Stimulated activated naive CD8-positive, alpha-beta T cell treated with anti-CD3 and anti-CD28 coated beads, Interleukin-15, Interleukin-2, amounts not matched to agents 100 ng/mL and 50 ng/mL, for 24 hours (primary cell): ENCODE measurements at regions not wholly inside any gene's neighbourhood (a gene's known extent, or its start where the extent isn't known, plus 50 kb on each side); places are given as distances from the start of the nearest gene placed in this dataset.
"Not testable (repeated sequence)": the region's sequence is repeated elsewhere in the genome, so short reads cannot be mapped to it uniquely, and the experiment has no call there.

ENCODE experiments used
- H3K27ac Mint-ChIP-seq: one replicate; pipeline ENCODE4 v1.8.0; 2021; ENCODE audit warnings: mild to moderate bottlenecking, mixed read lengths
- H3K27me3 Mint-ChIP-seq: one replicate; pipeline ENCODE4 v1.8.0; 2021; ENCODE audit warnings: mixed read lengths
- H3K36me3 Mint-ChIP-seq: one replicate; pipeline ENCODE4 v1.8.0; 2021; ENCODE audit warnings: low read depth, mixed read lengths
- H3K4me1 Mint-ChIP-seq: one replicate; pipeline ENCODE4 v1.8.0; 2021; ENCODE audit warnings: low read depth, mixed read lengths
- H3K4me3 Mint-ChIP-seq: one replicate; pipeline ENCODE4 v1.8.0; 2021; ENCODE audit warnings: mild to moderate bottlenecking, mixed read lengths
- H3K9me3 Mint-ChIP-seq: one replicate; pipeline ENCODE4 v1.8.0; 2021; ENCODE audit warnings: mixed read lengths

DNA sequence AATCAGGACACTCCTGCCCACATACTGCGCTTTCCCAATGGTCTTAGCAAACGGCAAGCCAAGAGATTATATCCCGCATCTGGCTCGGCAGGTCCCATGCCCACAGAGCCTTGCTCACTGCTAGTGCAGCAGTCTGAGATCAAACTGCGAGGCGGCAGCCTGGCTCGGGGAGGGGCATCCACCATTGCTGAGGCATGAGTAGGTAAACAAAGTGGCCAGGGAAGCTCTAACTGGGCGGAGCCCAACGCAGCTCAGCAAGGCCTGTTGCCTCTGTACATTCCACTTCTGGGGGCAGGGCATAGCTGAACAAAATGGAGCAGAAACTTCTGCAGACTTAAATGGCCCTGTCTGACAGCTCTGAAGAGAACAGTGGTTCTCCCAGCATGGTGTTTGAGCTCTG, 77.5 kb downstream of the ELAPOR2 start:
- not testable (repeated sequence) for H3K4me3 Mint-ChIP-seq, H3K9me3 Mint-ChIP-seq, H3K36me3 Mint-ChIP-seq, H3K27ac Mint-ChIP-seq, H3K27me3 Mint-ChIP-seq
- peaks cover 37% of the 10 kb centered on the region for H3K4me1 Mint-ChIP-seq

GRCh38 chr7:86981127-86981526, 78.3 kb downstream of the ELAPOR2 start:
- Mint-ChIP-seq H3K27me3 (no peaks in the 10 kb centered on the region), H3K4me1 (peaks cover 41% of the 10 kb centered on the region), H3K4me3 (no peak overlapping the region), H3K9me3 (no peaks in the 10 kb centered on the region), H3K36me3 (no peaks in the 10 kb centered on the region), H3K27ac (no peak overlapping the region)

GRCh38 chr7:86980223-86980622, 79.2 kb downstream of the ELAPOR2 start:
- Mint-ChIP-seq H3K4me1 (peaks cover 41% of the 10 kb centered on the region), H3K27ac (no peak overlapping the region), H3K9me3 (no peaks in the 10 kb centered on the region), H3K36me3 (no peaks in the 10 kb centered on the region), H3K4me3 (no peak overlapping the region), H3K27me3 (no peaks in the 10 kb centered on the region)

DNA sequence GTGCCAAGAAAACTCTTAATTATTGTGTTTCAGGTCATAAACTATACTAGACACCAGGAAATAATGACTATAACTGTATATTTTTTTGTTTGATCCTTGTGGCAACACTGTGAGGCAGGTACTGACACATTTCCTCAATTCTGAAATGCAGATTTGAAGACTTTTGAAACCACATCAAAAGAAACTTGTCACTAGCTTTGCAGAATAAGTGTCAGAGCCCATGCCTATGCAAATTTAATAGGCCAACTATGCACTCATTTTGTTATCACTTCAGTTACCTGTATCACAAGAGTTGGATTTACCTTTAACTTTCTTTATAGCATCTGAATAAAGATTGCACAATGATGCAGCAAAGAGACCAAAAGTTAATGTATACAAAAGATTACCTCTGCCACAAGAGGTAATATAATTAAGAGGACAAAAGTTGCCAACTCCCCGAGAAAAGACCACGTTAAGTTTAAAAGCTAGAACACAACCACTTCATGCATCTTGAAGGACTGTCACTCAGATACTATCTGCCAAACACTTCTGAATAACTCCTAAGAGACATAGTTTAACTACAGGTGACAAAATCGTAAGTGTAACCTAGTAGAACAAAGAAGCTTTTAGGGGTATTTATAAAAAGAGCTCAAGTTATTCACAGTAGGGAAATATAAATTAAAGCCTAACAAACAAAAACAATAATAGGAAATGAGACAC, 80.5 kb downstream of the ELAPOR2 start:
- Mint-ChIP-seq H3K36me3 (no peaks in the 10 kb centered on the region), H3K4me3 (no peak overlapping the region), H3K9me3 (no peaks in the 10 kb centered on the region), H3K4me1 (peaks cover 41% of the 10 kb centered on the region), H3K27me3 (no peaks in the 10 kb centered on the region), H3K27ac (no peak overlapping the region)

- H3K4me1 Mint-ChIP-seq: peaks cover 41% of the 10 kb centered on the region
- no peaks in the 10 kb centered on the region for H3K27me3 Mint-ChIP-seq
- H3K9me3 Mint-ChIP-seq: no peaks in the 10 kb centered on the region
- no peak overlapping the region for H3K27ac Mint-ChIP-seq
- H3K36me3 Mint-ChIP-seq: no peaks in the 10 kb centered on the region
- no peak overlapping the region for H3K4me3 Mint-ChIP-seq
These were observed 82.5 kb downstream of the ELAPOR2 start for GRCh38 chr7:86976958-86977357.

GRCh38 chr7:86975914-86976313, 83.5 kb downstream of the ELAPOR2 start:
- Mint-ChIP-seq H3K27ac (no peak overlapping the region), H3K9me3 (no peaks in the 10 kb centered on the region), H3K27me3 (no peaks in the 10 kb centered on the region), H3K4me3 (no peak overlapping the region), H3K36me3 (no peaks in the 10 kb centered on the region), H3K4me1 (peaks cover 38% of the 10 kb centered on the region)

GRCh38 chr7:86975449-86975848, 84.0 kb downstream of the ELAPOR2 start:
- Mint-ChIP-seq H3K4me1 (peaks cover 34% of the 10 kb centered on the region), H3K4me3 (no peak overlapping the region), H3K27me3 (no peaks in the 10 kb centered on the region), H3K36me3 (no peaks in the 10 kb centered on the region), H3K27ac (no peak overlapping the region), H3K9me3 (no peaks in the 10 kb centered on the region)

DNA sequence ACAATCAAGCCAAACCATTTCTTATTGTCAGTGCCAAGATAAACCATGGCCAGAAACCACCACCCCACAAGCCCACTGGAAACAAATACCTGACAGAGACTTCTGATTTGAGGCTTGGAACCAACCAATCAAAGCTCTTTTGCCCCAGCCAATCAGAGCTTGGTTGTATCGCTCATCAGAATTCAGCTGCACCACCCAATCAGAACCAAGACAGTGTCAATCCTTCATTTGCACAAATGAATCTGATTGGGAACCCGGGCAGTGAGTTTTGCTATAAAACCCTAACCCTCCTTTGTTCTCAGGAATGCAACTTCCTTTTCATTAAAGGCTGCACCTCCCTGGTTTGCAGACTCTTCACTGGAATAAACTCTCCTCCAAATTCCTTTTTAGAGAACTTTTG, 87.4 kb downstream of the ELAPOR2 start:
- Mint-ChIP-seq H3K4me1 (peaks cover 11% of the 10 kb centered on the region), H3K27me3 (no peaks in the 10 kb centered on the region), H3K36me3 (no peaks in the 10 kb centered on the region), H3K9me3 (no peaks in the 10 kb centered on the region), H3K4me3 (no peak overlapping the region), H3K27ac (no peak overlapping the region)

DNA sequence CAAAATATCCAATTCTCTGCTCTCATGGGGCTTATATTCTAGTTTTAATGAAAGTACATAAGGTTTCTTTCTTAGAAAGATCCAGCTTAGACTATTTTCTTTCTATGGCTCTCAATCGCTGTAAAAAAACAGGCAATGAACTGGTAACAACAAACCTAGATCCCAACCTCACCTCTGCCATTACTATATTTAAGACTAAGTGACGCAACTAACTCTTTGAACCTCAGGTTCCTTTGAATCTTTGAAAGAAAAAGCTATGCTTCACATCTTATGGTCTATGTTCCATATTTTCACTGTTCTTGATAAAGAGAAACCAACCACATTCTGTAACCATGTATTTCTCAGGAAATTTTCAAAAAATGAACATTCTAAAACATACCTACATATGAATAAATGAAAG, 88.5 kb downstream of the ELAPOR2 start:
- Mint-ChIP-seq H3K36me3 (no peaks in the 10 kb centered on the region), H3K9me3 (no peaks in the 10 kb centered on the region), H3K27me3 (no peaks in the 10 kb centered on the region), H3K4me3 (no peak overlapping the region), H3K4me1 (peaks cover 6% of the 10 kb centered on the region), H3K27ac (no peak overlapping the region)

DNA sequence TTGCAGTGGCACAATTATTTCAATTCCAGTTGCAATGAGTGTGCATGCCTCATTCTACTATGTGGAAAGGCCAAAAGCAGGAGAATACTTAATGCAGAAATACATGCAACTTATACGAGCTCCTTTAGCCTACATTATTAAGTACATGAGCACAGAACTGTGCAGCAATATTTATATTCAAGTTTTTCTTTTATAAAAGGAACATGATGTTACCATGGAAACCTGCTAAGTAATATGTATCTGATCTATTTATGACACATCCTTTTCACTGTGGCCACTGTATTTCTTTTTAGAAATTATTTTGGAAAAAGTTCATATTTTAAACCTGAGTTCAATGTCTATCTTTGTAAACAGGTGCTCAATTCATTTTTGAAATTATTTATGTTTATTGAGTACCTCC, 88.9 kb downstream of the ELAPOR2 start:
- H3K36me3 Mint-ChIP-seq: no peaks in the 10 kb centered on the region
- H3K4me3 Mint-ChIP-seq: no peak overlapping the region
- H3K9me3 Mint-ChIP-seq: no peaks in the 10 kb centered on the region
- H3K27me3 Mint-ChIP-seq: no peaks in the 10 kb centered on the region
- H3K27ac Mint-ChIP-seq: no peak overlapping the region
- H3K4me1 Mint-ChIP-seq: peaks cover 6% of the 10 kb centered on the region

DNA sequence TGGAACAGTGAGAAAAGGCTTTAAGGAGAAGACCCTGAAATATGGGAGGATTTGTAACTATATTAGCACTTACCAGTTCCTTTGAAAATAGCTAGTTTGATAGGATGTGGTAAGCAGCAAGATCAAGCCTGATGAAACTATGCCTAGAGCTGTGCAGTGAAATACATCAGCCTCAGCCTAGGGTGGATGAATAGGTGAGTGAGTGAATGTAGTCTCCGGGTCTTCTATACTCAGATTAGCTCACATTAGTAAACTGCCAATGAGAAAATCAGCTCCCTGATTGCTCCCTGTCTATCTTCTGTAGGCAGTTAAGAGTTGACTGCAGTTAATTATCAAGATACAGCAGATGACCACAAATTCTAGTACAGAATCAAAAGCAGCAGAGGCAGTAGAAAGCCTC, 89.6 kb downstream of the ELAPOR2 start:
- H3K4me1 Mint-ChIP-seq: peaks cover 6% of the 10 kb centered on the region
- H3K27ac Mint-ChIP-seq: no peak overlapping the region
- H3K9me3 Mint-ChIP-seq: no peaks in the 10 kb centered on the region
- no peaks in the 10 kb centered on the region for H3K27me3 Mint-ChIP-seq
- H3K4me3 Mint-ChIP-seq: no peak overlapping the region
- no peaks in the 10 kb centered on the region for H3K36me3 Mint-ChIP-seq

- Mint-ChIP-seq H3K4me3 (no peak overlapping the region), H3K4me1 (peaks cover 6% of the 10 kb centered on the region), H3K9me3 (no peaks in the 10 kb centered on the region), H3K27ac (no peak overlapping the region), H3K36me3 (no peaks in the 10 kb centered on the region), H3K27me3 (no peaks in the 10 kb centered on the region)
These were observed 90.8 kb downstream of the ELAPOR2 start for GRCh38 chr7:86968618-86969017.

DNA sequence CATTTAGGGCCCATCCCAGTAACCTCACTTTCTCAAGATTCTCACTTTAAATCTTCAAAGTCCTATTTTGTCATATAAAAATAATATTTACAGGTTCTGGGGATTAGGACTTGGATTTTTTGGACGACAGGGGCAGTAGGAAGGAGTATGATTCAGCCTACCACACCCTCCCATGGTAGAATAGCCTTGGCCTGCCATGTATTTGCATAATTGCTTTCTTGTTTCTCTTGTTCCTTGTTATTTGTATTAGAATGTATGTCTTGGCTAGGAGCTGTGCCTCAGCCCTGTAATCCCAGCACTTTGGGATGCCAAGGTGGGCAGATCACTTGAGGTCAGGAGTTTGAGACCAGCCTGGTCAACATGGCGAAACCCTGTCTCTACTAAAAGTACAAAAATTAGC, 92.5 kb downstream of the ELAPOR2 start:
- Mint-ChIP-seq H3K4me1 (peaks cover 5% of the 10 kb centered on the region), H3K27ac (no peak overlapping the region)

GRCh38 chr7:86965727-86966120, 93.7 kb downstream of the ELAPOR2 start:
- no peak overlapping the region for H3K4me3 Mint-ChIP-seq
- H3K27ac Mint-ChIP-seq: no peak overlapping the region
- H3K36me3 Mint-ChIP-seq: no peaks in the 10 kb centered on the region
- no peaks in the 10 kb centered on the region for H3K27me3 Mint-ChIP-seq
- H3K9me3 Mint-ChIP-seq: no peaks in the 10 kb centered on the region
- peaks cover 2% of the 10 kb centered on the region for H3K4me1 Mint-ChIP-seq

More for the DNA sequence above, 92.5 kb downstream of the ELAPOR2 start:
- Mint-ChIP-seq H3K4me3 (no peak overlapping the region), H3K27me3 (no peaks in the 10 kb centered on the region), H3K9me3 (no peaks in the 10 kb centered on the region), H3K36me3 (no peaks in the 10 kb centered on the region)

DNA sequence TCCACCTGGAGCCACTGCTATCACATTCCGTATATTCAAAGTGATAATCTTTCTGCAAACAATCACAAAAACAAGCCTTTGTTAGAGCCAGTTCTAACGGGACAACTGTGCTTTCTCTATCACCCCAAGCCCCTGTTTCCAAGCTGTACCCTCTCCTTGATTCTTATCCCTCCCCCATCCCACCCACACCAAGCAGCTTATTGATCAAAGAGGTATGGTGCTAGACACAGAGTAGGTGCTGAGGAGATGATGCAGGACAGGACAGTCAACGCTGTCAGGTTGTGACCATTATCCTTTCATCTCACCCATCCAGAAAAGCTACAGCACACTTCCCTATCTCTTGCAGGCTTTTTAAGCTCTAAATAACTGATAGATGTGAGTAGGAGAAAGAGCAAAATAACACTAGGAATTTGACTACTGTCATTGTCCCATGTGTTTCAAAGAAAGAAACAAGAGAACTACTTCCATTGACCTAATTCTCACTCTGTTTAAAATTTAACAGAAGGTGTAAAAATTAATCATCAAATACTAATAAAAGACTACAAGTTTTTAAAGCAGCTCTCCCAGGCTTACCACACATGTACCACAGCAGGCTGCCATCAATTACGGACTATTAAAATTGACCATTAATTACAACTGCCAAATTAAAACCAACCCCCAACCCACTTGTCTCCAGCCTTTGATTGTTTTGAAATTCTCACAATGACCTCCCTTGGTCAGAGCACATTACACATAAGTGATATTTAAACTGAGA, 94.3 kb downstream of the ELAPOR2 start:
- H3K4me1 Mint-ChIP-seq: no peaks in the 10 kb centered on the region
- no peak overlapping the region for H3K27ac Mint-ChIP-seq
- no peaks in the 10 kb centered on the region for H3K9me3 Mint-ChIP-seq

More for the DNA sequence above, 94.3 kb downstream of the ELAPOR2 start:
- H3K36me3 Mint-ChIP-seq: no peaks in the 10 kb centered on the region
- H3K27me3 Mint-ChIP-seq: no peaks in the 10 kb centered on the region
- no peak overlapping the region for H3K4me3 Mint-ChIP-seq
